Limb (tissue), 2 donors: ENCODE measurements at regions not wholly inside any gene's neighbourhood (a gene's known extent, or its start where the extent isn't known, plus 50 kb on each side); places are given as distances from the start of the nearest gene placed in this dataset.

ENCODE experiments used
- DNase-seq, 2 donors: peaks; one replicate each; pipeline ENCODE4 v3.0.0-alpha.2; 2016; ENCODE audit errors: extremely low spot score in 2 of 2

GRCh38 chr5:142384014-142384413, 59.2 kb upstream of the SPRY4 start:
- DNase-seq: no peak

GRCh38 chr5:142382186-142382585, 57.4 kb upstream of the SPRY4 start:
- DNase-seq: no peak

- no peak for DNase-seq
These were observed 54.2 kb upstream of the SPRY4 start for GRCh38 chr5:142378737-142379634.

DNA sequence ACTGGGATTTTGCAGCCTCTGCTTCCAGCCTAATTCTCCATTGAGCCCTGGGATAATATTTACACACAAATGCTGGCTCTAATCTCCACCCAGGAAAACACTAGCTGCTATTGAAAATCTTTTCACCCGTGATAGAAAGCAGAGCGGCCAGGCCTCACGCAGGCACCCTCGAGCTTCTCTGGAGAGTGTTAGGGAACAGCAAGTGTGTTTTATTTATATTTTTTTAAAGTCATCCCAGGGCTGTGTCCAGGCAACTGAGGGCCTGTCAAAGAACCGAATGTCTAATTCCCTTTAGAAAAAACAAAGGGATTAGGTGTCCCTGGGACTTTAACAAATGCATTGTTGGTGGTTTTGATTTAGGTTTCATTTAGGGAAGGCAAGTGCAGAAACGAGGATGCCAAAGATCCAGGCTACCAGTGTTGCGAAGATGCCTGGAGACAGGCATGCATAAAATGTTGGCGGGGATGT, 51.2 kb upstream of the SPRY4 start:
- DNase-seq: no peak
